B cell (primary cell): ENCODE measurements at regions not wholly inside any gene's neighbourhood (a gene's known extent, or its start where the extent isn't known, plus 50 kb on each side); places are given as distances from the start of the nearest gene placed in this dataset.

Experiments
- EZH2 ChIP-seq: IDR thresholded peaks from 2 replicates; pipeline ENCODE4 v1.6.1; 2012; ENCODE audit warnings: borderline replicate concordance, low read depth, mild to moderate bottlenecking, moderate library complexity, low read length; ENCODE audit not compliant: insufficient read depth, poor library complexity, severe bottlenecking
- TF ChIP-seq, protein P1 (sequence below): fragments of 200-600 bp; IDR thresholded peaks from one replicate; pipeline ENCODE4 v1.8.0; 2022; ENCODE audit warnings: antibody characterized with exemption, mild to moderate bottlenecking

DNA sequence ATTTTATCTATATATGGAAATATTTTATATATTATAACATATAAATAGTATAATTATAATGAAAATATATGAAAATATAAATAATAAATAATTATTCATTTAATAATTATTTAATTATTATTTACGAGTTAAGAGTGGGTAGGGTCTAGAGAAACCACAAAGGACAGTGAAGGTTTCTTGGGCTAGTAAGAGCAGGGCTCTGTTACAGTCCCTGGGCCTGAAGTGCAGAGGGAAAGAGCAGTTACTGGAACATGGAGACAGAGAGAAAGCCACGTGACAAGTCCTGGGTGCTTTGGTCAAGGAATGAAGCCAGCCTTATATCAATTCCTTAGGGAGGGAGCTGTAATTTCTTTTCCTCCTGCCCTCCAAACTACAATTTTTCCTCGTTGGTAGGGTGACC is 117.2 kb upstream of the OLIG2 start:
- no peak for TF ChIP-seq EZH2
- TF ChIP-seq, protein P1, sequence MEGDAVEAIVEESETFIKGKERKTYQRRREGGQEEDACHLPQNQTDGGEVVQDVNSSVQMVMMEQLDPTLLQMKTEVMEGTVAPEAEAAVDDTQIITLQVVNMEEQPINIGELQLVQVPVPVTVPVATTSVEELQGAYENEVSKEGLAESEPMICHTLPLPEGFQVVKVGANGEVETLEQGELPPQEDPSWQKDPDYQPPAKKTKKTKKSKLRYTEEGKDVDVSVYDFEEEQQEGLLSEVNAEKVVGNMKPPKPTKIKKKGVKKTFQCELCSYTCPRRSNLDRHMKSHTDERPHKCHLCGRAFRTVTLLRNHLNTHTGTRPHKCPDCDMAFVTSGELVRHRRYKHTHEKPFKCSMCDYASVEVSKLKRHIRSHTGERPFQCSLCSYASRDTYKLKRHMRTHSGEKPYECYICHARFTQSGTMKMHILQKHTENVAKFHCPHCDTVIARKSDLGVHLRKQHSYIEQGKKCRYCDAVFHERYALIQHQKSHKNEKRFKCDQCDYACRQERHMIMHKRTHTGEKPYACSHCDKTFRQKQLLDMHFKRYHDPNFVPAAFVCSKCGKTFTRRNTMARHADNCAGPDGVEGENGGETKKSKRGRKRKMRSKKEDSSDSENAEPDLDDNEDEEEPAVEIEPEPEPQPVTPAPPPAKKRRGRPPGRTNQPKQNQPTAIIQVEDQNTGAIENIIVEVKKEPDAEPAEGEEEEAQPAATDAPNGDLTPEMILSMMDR, result no peak
